ENCODE measurements at regions not wholly inside any gene's neighbourhood (a gene's known extent, or its start where the extent isn't known, plus 50 kb on each side); places are given as distances from the start of the nearest gene placed in this dataset.

GRCh38 chr7:94338921-94339371 is 55.7 kb upstream of the COL1A2 start (continued):
- TF ChIP-seq, protein P1, sequence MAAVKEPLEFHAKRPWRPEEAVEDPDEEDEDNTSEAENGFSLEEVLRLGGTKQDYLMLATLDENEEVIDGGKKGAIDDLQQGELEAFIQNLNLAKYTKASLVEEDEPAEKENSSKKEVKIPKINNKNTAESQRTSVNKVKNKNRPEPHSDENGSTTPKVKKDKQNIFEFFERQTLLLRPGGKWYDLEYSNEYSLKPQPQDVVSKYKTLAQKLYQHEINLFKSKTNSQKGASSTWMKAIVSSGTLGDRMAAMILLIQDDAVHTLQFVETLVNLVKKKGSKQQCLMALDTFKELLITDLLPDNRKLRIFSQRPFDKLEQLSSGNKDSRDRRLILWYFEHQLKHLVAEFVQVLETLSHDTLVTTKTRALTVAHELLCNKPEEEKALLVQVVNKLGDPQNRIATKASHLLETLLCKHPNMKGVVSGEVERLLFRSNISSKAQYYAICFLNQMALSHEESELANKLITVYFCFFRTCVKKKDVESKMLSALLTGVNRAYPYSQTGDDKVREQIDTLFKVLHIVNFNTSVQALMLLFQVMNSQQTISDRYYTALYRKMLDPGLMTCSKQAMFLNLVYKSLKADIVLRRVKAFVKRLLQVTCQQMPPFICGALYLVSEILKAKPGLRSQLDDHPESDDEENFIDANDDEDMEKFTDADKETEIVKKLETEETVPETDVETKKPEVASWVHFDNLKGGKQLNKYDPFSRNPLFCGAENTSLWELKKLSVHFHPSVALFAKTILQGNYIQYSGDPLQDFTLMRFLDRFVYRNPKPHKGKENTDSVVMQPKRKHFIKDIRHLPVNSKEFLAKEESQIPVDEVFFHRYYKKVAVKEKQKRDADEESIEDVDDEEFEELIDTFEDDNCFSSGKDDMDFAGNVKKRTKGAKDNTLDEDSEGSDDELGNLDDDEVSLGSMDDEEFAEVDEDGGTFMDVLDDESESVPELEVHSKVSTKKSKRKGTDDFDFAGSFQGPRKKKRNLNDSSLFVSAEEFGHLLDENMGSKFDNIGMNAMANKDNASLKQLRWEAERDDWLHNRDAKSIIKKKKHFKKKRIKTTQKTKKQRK (IDR thresholded peaks at IDR 0.05; ENCODE audit: borderline replicate concordance, low read depth, low read length) = no peak
- no peak for TF ChIP-seq ZKSCAN3 (CRISPR knock-in tag; IDR thresholded peaks at IDR 0.05)
- TF ChIP-seq, protein P2, sequence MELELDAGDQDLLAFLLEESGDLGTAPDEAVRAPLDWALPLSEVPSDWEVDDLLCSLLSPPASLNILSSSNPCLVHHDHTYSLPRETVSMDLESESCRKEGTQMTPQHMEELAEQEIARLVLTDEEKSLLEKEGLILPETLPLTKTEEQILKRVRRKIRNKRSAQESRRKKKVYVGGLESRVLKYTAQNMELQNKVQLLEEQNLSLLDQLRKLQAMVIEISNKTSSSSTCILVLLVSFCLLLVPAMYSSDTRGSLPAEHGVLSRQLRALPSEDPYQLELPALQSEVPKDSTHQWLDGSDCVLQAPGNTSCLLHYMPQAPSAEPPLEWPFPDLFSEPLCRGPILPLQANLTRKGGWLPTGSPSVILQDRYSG (tag; conservative IDR thresholded peaks at IDR 0.05; ENCODE audit: low read depth) = no peak
- TF ChIP-seq, protein P3, sequence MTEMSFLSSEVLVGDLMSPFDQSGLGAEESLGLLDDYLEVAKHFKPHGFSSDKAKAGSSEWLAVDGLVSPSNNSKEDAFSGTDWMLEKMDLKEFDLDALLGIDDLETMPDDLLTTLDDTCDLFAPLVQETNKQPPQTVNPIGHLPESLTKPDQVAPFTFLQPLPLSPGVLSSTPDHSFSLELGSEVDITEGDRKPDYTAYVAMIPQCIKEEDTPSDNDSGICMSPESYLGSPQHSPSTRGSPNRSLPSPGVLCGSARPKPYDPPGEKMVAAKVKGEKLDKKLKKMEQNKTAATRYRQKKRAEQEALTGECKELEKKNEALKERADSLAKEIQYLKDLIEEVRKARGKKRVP (CRISPR knock-in tag; IDR thresholded peaks at IDR 0.05) = no peak
- TF ChIP-seq, protein P4, sequence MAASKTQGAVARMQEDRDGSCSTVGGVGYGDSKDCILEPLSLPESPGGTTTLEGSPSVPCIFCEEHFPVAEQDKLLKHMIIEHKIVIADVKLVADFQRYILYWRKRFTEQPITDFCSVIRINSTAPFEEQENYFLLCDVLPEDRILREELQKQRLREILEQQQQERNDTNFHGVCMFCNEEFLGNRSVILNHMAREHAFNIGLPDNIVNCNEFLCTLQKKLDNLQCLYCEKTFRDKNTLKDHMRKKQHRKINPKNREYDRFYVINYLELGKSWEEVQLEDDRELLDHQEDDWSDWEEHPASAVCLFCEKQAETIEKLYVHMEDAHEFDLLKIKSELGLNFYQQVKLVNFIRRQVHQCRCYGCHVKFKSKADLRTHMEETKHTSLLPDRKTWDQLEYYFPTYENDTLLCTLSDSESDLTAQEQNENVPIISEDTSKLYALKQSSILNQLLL (CRISPR knock-in tag; IDR thresholded peaks at IDR 0.05; ENCODE audit: borderline replicate concordance) = no peak
- TF ChIP-seq BCLAF1 (IDR thresholded peaks at IDR 0.05; ENCODE audit: borderline replicate concordance in 1 of 2, control insufficient read depth in 1 of 2, low read depth in 2 of 2, low read length in 1 of 2) = no peak
- no peak for TF ChIP-seq ZNF175 (CRISPR knock-in tag; IDR thresholded peaks at IDR 0.05; ENCODE audit: low read depth)
- TF ChIP-seq ETS2 (tag; IDR thresholded peaks at IDR 0.05; ENCODE audit: borderline replicate concordance, poor library complexity, severe bottlenecking) = no peak
- TF ChIP-seq ZFP36 (IDR thresholded peaks at IDR 0.05; ENCODE audit: low read depth, low read length, partially characterized antibody) = no peak
- TF ChIP-seq SRSF3 (IDR thresholded peaks at IDR 0.05; ENCODE audit: insufficient read depth, low read length) = no peak
- no peak for TF ChIP-seq ZNF23 (CRISPR knock-in tag; IDR thresholded peaks at IDR 0.05)
